Spinal cord (tissue), 9 donors: ENCODE measurements at regions not wholly inside any gene's neighbourhood (a gene's known extent, or its start where the extent isn't known, plus 50 kb on each side); places are given as distances from the start of the nearest gene placed in this dataset.

Source experiments
- DNase-seq, 6 donors: peaks; one replicate each; pipeline versions ENCODE4 v3.0.0 to v3.0.0-alpha.2; 2013 to 2015; ENCODE audit warnings: low spot score in 6 of 6, low read depth in 4 of 6
- H3K27ac ChIP-seq: one replicate; pipeline ENCODE4 v1.5.1; 2013; ENCODE audit warnings: low read depth, low read length, control low read depth
- H3K27me3 ChIP-seq: one replicate; pipeline ENCODE4 v1.6.1; 2013; ENCODE audit warnings: low read length; ENCODE audit not compliant: control insufficient read depth, insufficient read depth
- H3K36me3 ChIP-seq: one replicate; pipeline ENCODE4 v1.6.1; 2013; ENCODE audit warnings: low read length; ENCODE audit not compliant: control insufficient read depth, insufficient read depth
- H3K4me1 ChIP-seq: one replicate; pipeline ENCODE4 v1.6.1; 2013; ENCODE audit warnings: low read length; ENCODE audit not compliant: control insufficient read depth, insufficient read depth
- H3K4me3 ChIP-seq: one replicate; pipeline ENCODE4 v1.5.1; 2013; ENCODE audit warnings: low read depth, low read length, control low read depth
- H3K9me3 ChIP-seq: one replicate; pipeline ENCODE4 v1.6.1; 2013; ENCODE audit warnings: low read length; ENCODE audit not compliant: control insufficient read depth, insufficient read depth
- WGBS: methylation state at CpG from one replicate; pipeline ENCODE4 v1.1.5; 2013; ENCODE audit warnings: missing lambda C conversion rate; ENCODE audit not compliant: insufficient coverage; 5-methylcytosine and 5-hydroxymethylcytosine counted together
- donor health status: healthy.

- H3K27ac ChIP-seq = no peak overlapping the region
- DNase-seq = no peak
- H3K4me3 ChIP-seq = no peak overlapping the region
- WGBS = 100% methylated on average over 1 of the region's 1 CpG
- H3K36me3 ChIP-seq = no peaks in the 10 kb centered on the region
- no peaks in the 10 kb centered on the region for H3K27me3 ChIP-seq
- peaks cover 3% of the 10 kb centered on the region for H3K4me1 ChIP-seq
- no peaks in the 10 kb centered on the region for H3K9me3 ChIP-seq
These were observed 171.8 kb upstream of the NR3C1 start for GRCh38 chr5:143575286-143575685.

GRCh38 chr5:143574236-143574635 lies 170.8 kb upstream of the NR3C1 start:
- Histone ChIP-seq H3K27me3 (no peaks in the 10 kb centered on the region), H3K27ac (no peak overlapping the region), H3K4me3 (no peak overlapping the region), H3K9me3 (no peaks in the 10 kb centered on the region), H3K36me3 (no peaks in the 10 kb centered on the region), H3K4me1 (peaks cover 3% of the 10 kb centered on the region)
- no CpG with 5 or more reads among the region's 1 CpG for WGBS
- no peak for DNase-seq

GRCh38 chr5:143573568-143574170 lies 170.2 kb upstream of the NR3C1 start:
- WGBS = 90% methylated on average over 2 of the region's 3 CpGs
- Histone ChIP-seq H3K27ac (no peak overlapping the region), H3K4me1 (peaks cover 3% of the 10 kb centered on the region), H3K9me3 (no peaks in the 10 kb centered on the region), H3K4me3 (no peak overlapping the region), H3K27me3 (no peaks in the 10 kb centered on the region), H3K36me3 (no peaks in the 10 kb centered on the region)
- no peak for DNase-seq

GRCh38 chr5:143572671-143573070 lies 169.2 kb upstream of the NR3C1 start:
- no peak overlapping the region for H3K4me3 ChIP-seq
- no peaks in the 10 kb centered on the region for H3K36me3 ChIP-seq
- no peak overlapping the region for H3K27ac ChIP-seq
- H3K4me1 ChIP-seq = peaks cover 3% of the 10 kb centered on the region
- DNase-seq = no peak
- WGBS = 96% methylated on average over 5 of the region's 5 CpGs
- no peaks in the 10 kb centered on the region for H3K9me3 ChIP-seq
- no peaks in the 10 kb centered on the region for H3K27me3 ChIP-seq

GRCh38 chr5:143571642-143572624 lies 168.4 kb upstream of the NR3C1 start:
- no peak overlapping the region for H3K27ac ChIP-seq
- H3K27me3 ChIP-seq = no peaks in the 10 kb centered on the region
- WGBS = 100% methylated on average over 1 of the region's 9 CpGs

GRCh38 chr5:143570989-143571388 lies 167.5 kb upstream of the NR3C1 start:
- Histone ChIP-seq H3K27ac (no peak overlapping the region), H3K36me3 (no peaks in the 10 kb centered on the region), H3K4me1 (peaks cover 3% of the 10 kb centered on the region), H3K4me3 (no peak overlapping the region), H3K27me3 (no peaks in the 10 kb centered on the region), H3K9me3 (no peaks in the 10 kb centered on the region)
- 69% methylated on average over 2 of the region's 4 CpGs for WGBS
- DNase-seq = no peak

More at GRCh38 chr5:143571642-143572624, 168.4 kb upstream of the NR3C1 start:
- no peak for DNase-seq
- H3K4me3 ChIP-seq = no peak overlapping the region
- no peaks in the 10 kb centered on the region for H3K36me3 ChIP-seq
- no peaks in the 10 kb centered on the region for H3K9me3 ChIP-seq
- H3K4me1 ChIP-seq = peaks cover 3% of the 10 kb centered on the region

- Histone ChIP-seq H3K4me3 (no peak overlapping the region), H3K27me3 (no peaks in the 10 kb centered on the region), H3K27ac (no peak overlapping the region), H3K4me1 (no peaks in the 10 kb centered on the region), H3K36me3 (no peaks in the 10 kb centered on the region), H3K9me3 (no peaks in the 10 kb centered on the region)
- DNase-seq = no peak
- 89% methylated on average over 4 of the region's 5 CpGs for WGBS
These were observed 166.5 kb upstream of the NR3C1 start for GRCh38 chr5:143569722-143570567.

GRCh38 chr5:143569213-143569701 lies 165.8 kb upstream of the NR3C1 start:
- H3K27me3 ChIP-seq = no peaks in the 10 kb centered on the region
- no peak for DNase-seq
- WGBS = no CpG with 5 or more reads among the region's 4 CpGs
- H3K36me3 ChIP-seq = no peaks in the 10 kb centered on the region
- no peaks in the 10 kb centered on the region for H3K9me3 ChIP-seq
- H3K27ac ChIP-seq = no peak overlapping the region
- no peaks in the 10 kb centered on the region for H3K4me1 ChIP-seq
- H3K4me3 ChIP-seq = no peak overlapping the region
